ENCODE measurements at regions not wholly inside any gene's neighbourhood (a gene's known extent, or its start where the extent isn't known, plus 50 kb on each side); places are given as distances from the start of the nearest gene placed in this dataset.

DNA sequence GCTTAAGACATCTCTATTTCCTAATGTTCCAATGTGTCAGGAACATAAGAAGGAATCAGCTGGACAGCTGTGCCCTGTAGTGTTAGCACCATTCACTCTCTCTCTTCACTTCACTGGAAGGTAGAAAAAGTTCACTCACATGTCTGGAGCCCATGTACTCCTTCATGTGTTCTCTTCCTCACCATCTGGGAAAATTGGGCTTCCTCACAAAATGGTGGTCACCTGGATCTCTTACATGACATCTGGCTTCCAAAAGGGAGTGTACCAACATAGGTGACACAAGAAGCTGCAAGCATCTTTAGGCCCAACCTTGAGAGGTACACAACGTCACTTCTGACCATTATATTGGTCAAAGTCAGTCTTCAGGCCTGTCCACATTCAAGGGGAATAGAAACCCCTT, 882.6 kb downstream of the LTN1 start:
- no peak for TF ChIP-seq CTCF (IDR thresholded peaks at IDR 0.05; ENCODE audit: borderline replicate concordance, extremely low read depth, low read length, poor library complexity, severe bottlenecking)
- TF ChIP-seq EZH2 (IDR thresholded peaks at IDR 0.05; ENCODE audit: borderline replicate concordance, low read depth, low read length, severe bottlenecking) = no peak
